ENCODE measurements at regions not wholly inside any gene's neighbourhood (a gene's known extent, or its start where the extent isn't known, plus 50 kb on each side); places are given as distances from the start of the nearest gene placed in this dataset.

DNA sequence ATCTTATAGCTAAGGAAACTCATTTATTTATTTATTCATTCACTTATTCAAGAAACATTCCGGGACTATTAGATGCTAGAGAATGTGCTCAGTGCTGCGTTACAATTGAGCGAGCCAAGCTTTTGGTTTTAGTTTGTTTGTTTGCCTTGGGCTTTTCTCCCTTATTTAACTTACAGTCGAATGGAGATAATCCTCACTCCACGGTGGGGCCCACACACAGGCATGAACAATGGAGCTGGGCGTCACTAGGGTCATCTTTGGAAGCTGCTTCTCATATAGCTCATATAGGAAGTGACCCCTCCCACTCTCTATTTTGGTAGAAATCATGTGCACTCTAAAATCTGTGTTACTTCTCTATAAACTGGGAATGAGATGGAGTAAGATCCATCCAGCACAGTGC is 210.0 kb downstream of the TMEM114 start:
- Histone ChIP-seq H3K4me2 (ENCODE audit: insufficient read depth in 1 of 2, low read depth in 2 of 2, low read length in 2 of 2) (no peak overlapping the region), H2BK15ac (ENCODE audit: low read length) (no peak overlapping the region), H3K79me2 (ENCODE audit: control insufficient read depth in 1 of 2, insufficient read depth in 2 of 2, low read length in 2 of 2) (no peaks in the 10 kb centered on the region), H3K9ac (replicated peaks in 1 of 4; ENCODE audit: extremely low read depth in 1 of 4, low read depth in 3 of 4, low read length in 3 of 4) (no peak overlapping the region), H2BK5ac (ENCODE audit: low read depth, low read length) (no peak overlapping the region), H3K4me1 (replicated peaks in 1 of 4; ENCODE audit: control insufficient read depth in 3 of 4, insufficient read depth in 4 of 4, low read length in 3 of 4) (no peaks in the 10 kb centered on the region), H3K9me3 (ENCODE audit: insufficient read depth in 2 of 2, low read depth in 1 of 2, low read length in 1 of 2) (no peaks in the 10 kb centered on the region), H4K8ac (ENCODE audit: extremely low read depth, insufficient read depth, low read length) (no peak overlapping the region), H2BK20ac (ENCODE audit: low read length) (no peak overlapping the region), H2AFZ (ENCODE audit: low read length) (no peak overlapping the region), H4K20me1 (replicated peaks in 1 of 2; ENCODE audit: control insufficient read depth in 1 of 2, insufficient read depth in 2 of 2, low read length in 2 of 2) (no peaks in the 10 kb centered on the region), H2BK12ac (ENCODE audit: low read depth, low read length) (no peak overlapping the region), H2AK5ac (ENCODE audit: low read depth, low read length) (no peak overlapping the region), H3K4ac (replicated peaks; ENCODE audit: insufficient read length, low read depth, low read length) (no peak overlapping the region), H3K79me1 (ENCODE audit: low read depth, low read length) (no peaks in the 10 kb centered on the region), H3K27ac (ENCODE audit: low read depth, low read length) (no peak overlapping the region), H4K91ac (replicated peaks; ENCODE audit: insufficient read length, low read length) (no peak overlapping the region), H3K4me3 (ENCODE audit: extremely low read depth in 1 of 4, insufficient read depth in 2 of 4, low read depth in 3 of 4, low read length in 4 of 4) (no peak overlapping the region), H3K23ac (ENCODE audit: insufficient read length) (no peak overlapping the region), H3K56ac (replicated peaks; ENCODE audit: insufficient read length, low read depth, low read length) (no peak overlapping the region), H3K14ac (ENCODE audit: insufficient read length) (no peak overlapping the region), H3K36me3 (ENCODE audit: control insufficient read depth in 2 of 4, insufficient read depth in 4 of 4, low read length in 3 of 4) (no peaks in the 10 kb centered on the region), H2BK120ac (replicated peaks; ENCODE audit: low read depth, low read length) (no peak overlapping the region), H3K27me3 (replicated peaks in 1 of 4; ENCODE audit: control insufficient read depth in 3 of 4, extremely low read depth in 1 of 4, insufficient read depth in 3 of 4, low read length in 3 of 4) (no peaks in the 10 kb centered on the region), H3K23me2 (ENCODE audit: low read depth, low read length) (no peaks in the 10 kb centered on the region), H3K18ac (ENCODE audit: extremely low read depth, low read length) (no peak overlapping the region), H4K5ac (ENCODE audit: insufficient read length, low read depth, low read length) (no peak overlapping the region)
- CTCF ChIA-PET (ENCODE audit: partially characterized antibody) = interaction anchor here (0.6 to 2.2 kb wide), 3 partner anchors 9 to 26 kb away, joined by 3 to 6 read pairs (median 6); no protein-coding TSS in a partner anchor
- POLR2A ChIA-PET (ENCODE audit: partially characterized antibody) = interaction anchor here (1.3 kb wide), 1 partner anchor 9 kb away, joined by 3 read pairs; no protein-coding TSS in a partner anchor
- FAIRE-seq = no peak
- no peak for DNase-seq (ENCODE audit: low read depth in 1 of 2, low spot score in 2 of 2)
- WGBS, 2 experiments (ENCODE audit: extremely low coverage in 1 of 2, insufficient coverage in 1 of 2, insufficient read length in 1 of 2, insufficient replicate concordance in 2 of 2, low coverage in 1 of 2, low lambda C conversion rate in 2 of 2, missing lambda C conversion rate in 1 of 2) = 75% methylated on average over 6 of the region's 6 CpGs; no CpG with 5 or more reads in 1 of the 2 experiments
- TF ChIP-seq ZNF274 (IDR thresholded peaks at IDR 0.05; ENCODE audit: borderline replicate concordance, extremely low read depth, low read length) = no peak
- no peak for TF ChIP-seq NANOG (IDR thresholded peaks at IDR 0.05; ENCODE audit: insufficient read depth, low read depth, low read length, poor library complexity, severe bottlenecking)
- TF ChIP-seq EP300 (IDR thresholded peaks at IDR 0.05; ENCODE audit: borderline replicate concordance in 1 of 2, low read depth in 2 of 2, low read length in 2 of 2) = no peak
- TF ChIP-seq MAFK (IDR thresholded peaks at IDR 0.05; ENCODE audit: low read depth, low read length) = no peak
- no peak for TF ChIP-seq KDM4A (IDR thresholded peaks at IDR 0.05; ENCODE audit: low read depth, low read length, severe bottlenecking)
- no peak for TF ChIP-seq ATF3 (IDR thresholded peaks at IDR 0.05; ENCODE audit: insufficient read depth, low read depth, low read length)
